DOHH2 (cell line): ENCODE measurements at regions not wholly inside any gene's neighbourhood (a gene's known extent, or its start where the extent isn't known, plus 50 kb on each side); places are given as distances from the start of the nearest gene placed in this dataset.

ENCODE experiments used
- H3F3A ChIP-seq: fragments of 200-600 bp; sonication (generic), shearing (Covaris generic); 2 replicates; pipeline ENCODE4 v1.6.0; 2016; ENCODE audit warnings: antibody characterized with exemption, mild to moderate bottlenecking; ENCODE audit not compliant: control insufficient read depth, insufficient read depth
- H3K27ac ChIP-seq: fragments of 200-600 bp; sonication (generic); 2 replicates; pipeline ENCODE4 v1.5.1; 2014; ENCODE audit warnings: low read depth, mild to moderate bottlenecking, low read length, moderate library complexity
- H3K27me3 ChIP-seq: fragments of 200-600 bp; sonication (generic); 2 replicates; pipeline ENCODE4 v1.6.1; 2014; ENCODE audit warnings: mild to moderate bottlenecking, low read length, mixed read lengths; ENCODE audit not compliant: control insufficient read depth
- H3K36me3 ChIP-seq: fragments of 200-600 bp; sonication (generic); 2 replicates; pipeline ENCODE4 v1.6.1; 2014; ENCODE audit warnings: mild to moderate bottlenecking, low read length, moderate library complexity, mixed read lengths; ENCODE audit not compliant: control insufficient read depth
- H3K4me1 ChIP-seq: fragments of 200-600 bp; sonication (generic); 2 replicates; pipeline ENCODE4 v1.6.1; 2014; ENCODE audit warnings: mild to moderate bottlenecking, low read length, mixed read lengths; ENCODE audit not compliant: control insufficient read depth
- H3K4me2 ChIP-seq: fragments of 200-600 bp; sonication (generic); 2 replicates; pipeline ENCODE4 v1.6.0; 2014; ENCODE audit warnings: mild to moderate bottlenecking, low read length, moderate library complexity
- H3K4me3 ChIP-seq: fragments of 200-600 bp; sonication (generic); 2 replicates; pipeline ENCODE4 v1.5.1; 2014; ENCODE audit warnings: mild to moderate bottlenecking, low read length, mixed read lengths
- H3K79me2 ChIP-seq: fragments of 200-600 bp; sonication (generic); 2 replicates; pipeline ENCODE4 v1.6.1; 2014; ENCODE audit warnings: mild to moderate bottlenecking, low read length, mixed read lengths; ENCODE audit not compliant: control insufficient read depth
- H3K9me2 ChIP-seq: fragments of 200-600 bp; sonication (generic); replicated peaks from 2 replicates; pipeline ENCODE4 v1.6.1; 2014; ENCODE audit warnings: mild to moderate bottlenecking, low read length, mixed read lengths; ENCODE audit not compliant: control insufficient read depth
- H3K9me3 ChIP-seq: fragments of 200-600 bp; sonication (generic); 2 replicates; pipeline ENCODE4 v1.6.1; 2014; ENCODE audit warnings: antibody characterized with exemption, low read length, mixed read lengths; ENCODE audit not compliant: control insufficient read depth, insufficient read depth
- H4K20me1 ChIP-seq: fragments of 200-600 bp; sonication (generic); 2 replicates; pipeline ENCODE4 v1.6.0; 2014; ENCODE audit warnings: low read depth, mild to moderate bottlenecking, antibody characterized with exemption, low read length, moderate library complexity; ENCODE audit not compliant: control insufficient read depth, insufficient read depth
- EZH2phosphoT487 ChIP-seq: fragments of 200-600 bp; sonication (generic); IDR thresholded peaks from 2 replicates; pipeline ENCODE4 v1.6.1; 2017; ENCODE audit warnings: borderline replicate concordance, mild to moderate bottlenecking, antibody characterized with exemption, low read length, moderate library complexity, mixed read lengths
- TF ChIP-seq, protein P1 (sequence below): fragments of 200-600 bp; sonication (generic); IDR thresholded peaks from one replicate; pipeline ENCODE4 v1.5.1; 2014; ENCODE audit warnings: antibody characterized with exemption, mild to moderate bottlenecking, low read depth, low read length; ENCODE audit not compliant: poor library complexity, severe bottlenecking

DNA sequence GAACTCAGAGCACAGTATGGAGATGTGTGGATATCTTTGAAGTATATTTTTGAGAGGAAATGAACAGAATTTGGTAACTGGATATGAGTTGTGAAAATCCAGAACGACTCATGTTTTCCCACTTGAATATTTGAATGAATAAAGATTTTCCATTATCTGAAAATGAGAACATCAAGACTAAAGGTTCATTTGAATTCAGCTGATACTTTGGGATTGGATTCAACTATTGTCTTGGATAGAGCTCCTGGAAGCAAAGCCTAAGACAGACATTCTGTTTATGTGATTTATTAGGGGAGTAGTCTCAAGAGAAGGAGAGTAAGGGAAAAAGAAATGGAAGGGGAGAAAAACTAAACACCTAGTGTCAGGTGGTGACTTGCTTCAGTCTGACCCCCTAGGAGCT, 256.0 kb upstream of the LYPLAL1 start:
- Histone ChIP-seq H3K27ac (no peak overlapping the region), H3K9me3 (no peaks in the 10 kb centered on the region), H3K9me2 (no peaks in the 10 kb centered on the region), H3K36me3 (no peaks in the 10 kb centered on the region), H4K20me1 (no peaks in the 10 kb centered on the region), H3K4me2 (no peak overlapping the region), H3K27me3 (no peaks in the 10 kb centered on the region), H3K4me1 (no peaks in the 10 kb centered on the region), H3K79me2 (no peaks in the 10 kb centered on the region), H3K4me3 (no peak overlapping the region), H3F3A (no peaks in the 10 kb centered on the region)
- TF ChIP-seq EZH2phosphoT487, result no peak
- TF ChIP-seq, protein P1, sequence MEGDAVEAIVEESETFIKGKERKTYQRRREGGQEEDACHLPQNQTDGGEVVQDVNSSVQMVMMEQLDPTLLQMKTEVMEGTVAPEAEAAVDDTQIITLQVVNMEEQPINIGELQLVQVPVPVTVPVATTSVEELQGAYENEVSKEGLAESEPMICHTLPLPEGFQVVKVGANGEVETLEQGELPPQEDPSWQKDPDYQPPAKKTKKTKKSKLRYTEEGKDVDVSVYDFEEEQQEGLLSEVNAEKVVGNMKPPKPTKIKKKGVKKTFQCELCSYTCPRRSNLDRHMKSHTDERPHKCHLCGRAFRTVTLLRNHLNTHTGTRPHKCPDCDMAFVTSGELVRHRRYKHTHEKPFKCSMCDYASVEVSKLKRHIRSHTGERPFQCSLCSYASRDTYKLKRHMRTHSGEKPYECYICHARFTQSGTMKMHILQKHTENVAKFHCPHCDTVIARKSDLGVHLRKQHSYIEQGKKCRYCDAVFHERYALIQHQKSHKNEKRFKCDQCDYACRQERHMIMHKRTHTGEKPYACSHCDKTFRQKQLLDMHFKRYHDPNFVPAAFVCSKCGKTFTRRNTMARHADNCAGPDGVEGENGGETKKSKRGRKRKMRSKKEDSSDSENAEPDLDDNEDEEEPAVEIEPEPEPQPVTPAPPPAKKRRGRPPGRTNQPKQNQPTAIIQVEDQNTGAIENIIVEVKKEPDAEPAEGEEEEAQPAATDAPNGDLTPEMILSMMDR, result no peak

DNA sequence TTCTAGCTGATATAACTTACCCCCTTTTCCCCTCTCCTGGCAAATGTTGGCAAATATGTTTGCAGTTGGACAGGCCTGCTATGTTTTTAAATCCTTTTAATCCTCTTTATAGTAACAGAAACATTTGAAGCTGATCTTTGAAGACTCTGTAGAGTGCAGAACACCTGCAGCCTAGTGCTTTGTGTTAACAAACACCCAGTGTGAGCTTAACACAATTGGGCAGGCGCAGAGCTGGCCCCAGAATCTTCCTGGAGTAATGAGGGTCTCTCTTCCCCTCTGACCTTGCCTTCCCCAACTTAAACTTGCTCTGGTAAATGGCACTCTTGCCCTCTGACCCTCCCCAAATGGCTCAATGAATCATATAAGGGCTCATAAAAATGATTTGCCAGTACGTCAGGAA, 247.9 kb upstream of the LYPLAL1 start:
- H3K9me3 ChIP-seq, result no peaks in the 10 kb centered on the region
- H3K4me1 ChIP-seq, result no peaks in the 10 kb centered on the region
- H3K9me2 ChIP-seq, result no peaks in the 10 kb centered on the region
- no peaks in the 10 kb centered on the region for H3K36me3 ChIP-seq
- no peak overlapping the region for H3K4me3 ChIP-seq
- TF ChIP-seq, protein P1, result no peak
- TF ChIP-seq EZH2phosphoT487, result no peak
- H3F3A ChIP-seq, result no peaks in the 10 kb centered on the region
- no peaks in the 10 kb centered on the region for H3K79me2 ChIP-seq
- H4K20me1 ChIP-seq, result no peaks in the 10 kb centered on the region
- no peaks in the 10 kb centered on the region for H3K27me3 ChIP-seq
- H3K27ac ChIP-seq, result no peak overlapping the region
- no peak overlapping the region for H3K4me2 ChIP-seq

DNA sequence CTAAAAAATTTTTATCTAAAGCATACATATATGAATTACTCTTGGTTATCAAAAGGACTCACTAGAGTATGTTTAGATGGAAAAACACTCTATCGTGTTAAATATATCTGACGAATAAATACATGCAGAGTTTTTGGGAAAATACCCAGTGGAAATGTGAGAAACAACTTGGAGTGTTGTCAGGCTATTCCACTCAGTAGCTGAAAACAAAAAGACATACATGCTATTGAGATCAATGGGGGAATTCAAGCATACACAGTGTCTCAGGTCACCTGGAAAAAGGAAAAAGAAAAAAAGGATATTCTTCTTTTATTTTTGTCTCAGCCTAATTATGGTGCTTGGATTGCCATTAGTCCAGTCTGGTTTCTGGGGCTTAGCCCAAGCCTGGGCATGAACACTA, 247.0 kb upstream of the LYPLAL1 start:
- Histone ChIP-seq H3K9me3 (no peaks in the 10 kb centered on the region), H4K20me1 (no peaks in the 10 kb centered on the region), H3K27me3 (no peaks in the 10 kb centered on the region), H3F3A (no peaks in the 10 kb centered on the region), H3K4me1 (no peaks in the 10 kb centered on the region), H3K4me3 (no peak overlapping the region), H3K36me3 (no peaks in the 10 kb centered on the region), H3K27ac (no peak overlapping the region), H3K79me2 (no peaks in the 10 kb centered on the region), H3K9me2 (no peaks in the 10 kb centered on the region), H3K4me2 (no peak overlapping the region)
- TF ChIP-seq, protein P1, result no peak
- TF ChIP-seq EZH2phosphoT487, result no peak

DNA sequence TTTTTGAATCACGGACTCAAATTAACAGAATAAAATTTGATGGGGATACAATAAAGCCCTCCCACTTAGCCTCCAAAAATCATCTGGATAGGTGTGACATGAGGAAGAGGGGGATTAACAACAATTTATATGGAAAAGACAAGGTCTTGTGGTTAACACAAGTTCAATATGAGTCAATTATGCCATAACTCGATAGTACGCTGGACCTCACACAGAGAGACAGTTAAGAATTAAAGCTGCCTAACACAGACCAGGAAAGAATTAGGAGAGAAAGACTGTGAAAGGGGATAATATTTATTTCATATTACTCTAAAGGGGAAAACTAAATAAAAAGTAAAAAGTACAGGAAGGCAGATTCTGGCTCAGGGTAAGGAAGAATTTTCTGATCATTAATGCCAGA, 243.7 kb upstream of the LYPLAL1 start:
- Histone ChIP-seq H3K4me3 (no peak overlapping the region), H3K27ac (no peak overlapping the region)
- TF ChIP-seq, protein P1, result no peak
- no peak for TF ChIP-seq EZH2phosphoT487

More for the DNA sequence above, 243.7 kb upstream of the LYPLAL1 start:
- H4K20me1 ChIP-seq, result no peaks in the 10 kb centered on the region
- no peaks in the 10 kb centered on the region for H3K9me3 ChIP-seq
- no peaks in the 10 kb centered on the region for H3K9me2 ChIP-seq
- H3K36me3 ChIP-seq, result no peaks in the 10 kb centered on the region
- H3K27me3 ChIP-seq, result no peaks in the 10 kb centered on the region
- H3K4me2 ChIP-seq, result no peak overlapping the region
- H3K79me2 ChIP-seq, result no peaks in the 10 kb centered on the region
- no peaks in the 10 kb centered on the region for H3K4me1 ChIP-seq
- no peaks in the 10 kb centered on the region for H3F3A ChIP-seq
